GM12873 (cell line): ENCODE measurements at regions not wholly inside any gene's neighbourhood (a gene's known extent, or its start where the extent isn't known, plus 50 kb on each side); places are given as distances from the start of the nearest gene placed in this dataset.

Source experiments
- TF ChIP-seq, protein P1 (sequence below): IDR thresholded peaks from 2 replicates; pipeline ENCODE4 v1.5.1; 2012; ENCODE audit warnings: low read depth, mild to moderate bottlenecking, moderate library complexity, low read length, control low read depth; ENCODE audit not compliant: insufficient read depth; ENCODE audit errors: missing control alignments

DNA sequence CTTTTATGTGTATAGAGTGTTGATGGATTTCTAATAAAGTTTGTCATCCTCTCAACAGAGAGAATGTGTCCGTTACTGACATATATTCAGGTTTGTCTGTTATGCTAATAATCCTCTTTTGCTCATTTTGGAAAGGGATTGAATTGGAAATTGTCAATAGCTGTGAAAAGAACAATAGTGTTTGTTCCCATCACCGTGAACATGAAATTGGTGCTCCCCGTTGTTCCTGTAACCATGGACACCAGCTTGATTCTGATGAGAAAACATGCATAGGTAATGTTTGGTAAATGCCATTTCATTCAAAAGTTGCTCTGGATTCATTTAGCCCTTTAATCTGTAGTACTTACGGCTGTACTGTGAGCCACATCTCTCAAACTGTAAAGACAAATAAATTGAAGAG is 707.0 kb upstream of the GOLIM4 start:
- TF ChIP-seq, protein P1, sequence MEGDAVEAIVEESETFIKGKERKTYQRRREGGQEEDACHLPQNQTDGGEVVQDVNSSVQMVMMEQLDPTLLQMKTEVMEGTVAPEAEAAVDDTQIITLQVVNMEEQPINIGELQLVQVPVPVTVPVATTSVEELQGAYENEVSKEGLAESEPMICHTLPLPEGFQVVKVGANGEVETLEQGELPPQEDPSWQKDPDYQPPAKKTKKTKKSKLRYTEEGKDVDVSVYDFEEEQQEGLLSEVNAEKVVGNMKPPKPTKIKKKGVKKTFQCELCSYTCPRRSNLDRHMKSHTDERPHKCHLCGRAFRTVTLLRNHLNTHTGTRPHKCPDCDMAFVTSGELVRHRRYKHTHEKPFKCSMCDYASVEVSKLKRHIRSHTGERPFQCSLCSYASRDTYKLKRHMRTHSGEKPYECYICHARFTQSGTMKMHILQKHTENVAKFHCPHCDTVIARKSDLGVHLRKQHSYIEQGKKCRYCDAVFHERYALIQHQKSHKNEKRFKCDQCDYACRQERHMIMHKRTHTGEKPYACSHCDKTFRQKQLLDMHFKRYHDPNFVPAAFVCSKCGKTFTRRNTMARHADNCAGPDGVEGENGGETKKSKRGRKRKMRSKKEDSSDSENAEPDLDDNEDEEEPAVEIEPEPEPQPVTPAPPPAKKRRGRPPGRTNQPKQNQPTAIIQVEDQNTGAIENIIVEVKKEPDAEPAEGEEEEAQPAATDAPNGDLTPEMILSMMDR, result no peak

DNA sequence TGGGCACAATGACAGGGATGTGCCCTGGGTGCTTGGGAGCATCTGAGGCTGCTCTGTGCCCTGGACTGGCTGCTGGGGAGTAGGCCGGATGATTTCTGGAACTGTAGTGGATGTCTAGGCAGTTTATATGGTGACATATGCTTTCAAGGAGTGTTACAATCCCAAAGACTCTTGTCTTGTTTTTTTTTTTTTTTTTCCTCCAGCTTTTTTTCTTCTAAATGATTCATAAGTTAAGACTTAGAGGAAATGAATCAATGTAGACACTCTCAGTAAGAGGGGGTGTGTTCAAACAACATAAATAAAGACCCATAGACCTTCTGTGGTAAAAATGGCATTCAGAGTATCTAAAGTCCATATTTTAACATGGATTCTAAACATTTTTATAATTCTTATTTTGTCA is 706.1 kb upstream of the GOLIM4 start:
- TF ChIP-seq, protein P1, result no peak

DNA sequence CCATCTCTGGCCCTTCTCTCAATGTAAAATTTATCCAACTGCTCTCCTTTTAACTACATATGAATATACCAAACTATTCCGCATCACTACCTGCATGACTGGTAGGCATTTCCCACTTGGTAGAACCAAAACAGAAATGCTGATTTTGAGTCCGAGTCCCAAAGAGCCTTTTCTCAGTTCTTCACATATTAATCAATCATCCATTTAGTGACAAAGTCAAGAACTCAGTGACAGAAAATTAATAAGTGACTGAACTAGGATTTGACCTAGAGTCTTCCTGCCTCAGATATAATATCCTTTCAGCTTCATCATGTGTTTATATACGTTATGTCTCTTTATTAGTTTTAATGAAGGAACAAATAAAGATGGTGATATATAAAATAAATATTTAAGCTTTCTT is 700.6 kb upstream of the GOLIM4 start:
- TF ChIP-seq, protein P1, result no peak

DNA sequence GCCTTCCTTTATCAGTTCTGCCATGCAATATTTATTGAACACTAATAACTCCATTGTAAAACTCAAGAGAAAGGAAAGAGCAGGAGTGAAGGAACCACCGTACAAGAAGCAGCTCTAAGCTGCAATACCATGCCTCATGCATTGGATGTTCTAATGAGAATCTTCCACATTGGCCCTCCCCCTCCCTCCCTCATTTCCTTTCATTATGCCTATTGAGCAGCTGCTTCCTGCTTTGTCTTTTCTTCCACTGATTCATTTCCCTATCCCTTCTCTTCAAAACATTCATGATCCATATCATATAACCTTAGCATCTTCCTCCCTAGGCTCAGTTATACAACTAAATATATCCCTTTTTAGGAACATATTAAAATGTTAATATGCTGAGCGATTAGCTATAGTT is 698.7 kb upstream of the GOLIM4 start:
- TF ChIP-seq, protein P1, result no peak

DNA sequence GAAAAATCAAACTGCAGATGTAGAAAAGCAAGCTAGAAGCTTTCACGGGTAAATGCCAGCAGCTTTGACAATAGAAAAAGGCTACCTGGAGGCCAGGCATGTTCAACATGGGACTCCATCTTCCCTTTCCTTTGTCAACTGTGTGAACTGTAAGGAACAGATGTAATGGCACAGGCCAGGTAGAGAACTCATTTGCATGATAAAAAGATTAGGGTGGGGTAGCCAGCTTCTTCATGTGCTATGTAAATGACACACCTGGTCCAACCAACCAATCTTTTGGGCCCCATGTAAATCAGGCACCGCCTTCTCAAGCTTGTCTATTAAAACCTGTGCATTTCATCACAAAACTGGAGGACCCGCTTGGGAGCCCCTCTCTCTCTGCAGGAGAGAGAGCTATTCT is 686.5 kb upstream of the GOLIM4 start:
- TF ChIP-seq, protein P1, result no peak

DNA sequence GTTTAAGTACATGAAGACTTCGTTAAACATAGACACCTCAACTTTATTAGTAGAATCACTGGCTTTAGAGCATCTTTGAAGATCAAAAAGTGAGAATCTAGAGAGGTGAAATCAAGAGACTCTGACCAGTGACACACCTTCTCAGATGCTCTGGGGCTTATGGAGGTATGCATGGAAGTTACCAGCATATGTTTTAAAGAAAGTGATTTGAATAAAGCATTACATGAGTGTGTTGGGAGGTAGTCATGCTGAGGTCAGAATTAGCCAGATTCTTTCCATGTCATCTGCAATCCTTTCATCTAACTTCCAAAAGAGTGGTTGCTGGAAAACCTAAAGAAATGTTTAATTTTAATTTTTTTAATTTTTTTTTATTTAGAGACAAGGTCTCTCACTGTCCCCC is 658.0 kb upstream of the GOLIM4 start:
- TF ChIP-seq, protein P1, result no peak

DNA sequence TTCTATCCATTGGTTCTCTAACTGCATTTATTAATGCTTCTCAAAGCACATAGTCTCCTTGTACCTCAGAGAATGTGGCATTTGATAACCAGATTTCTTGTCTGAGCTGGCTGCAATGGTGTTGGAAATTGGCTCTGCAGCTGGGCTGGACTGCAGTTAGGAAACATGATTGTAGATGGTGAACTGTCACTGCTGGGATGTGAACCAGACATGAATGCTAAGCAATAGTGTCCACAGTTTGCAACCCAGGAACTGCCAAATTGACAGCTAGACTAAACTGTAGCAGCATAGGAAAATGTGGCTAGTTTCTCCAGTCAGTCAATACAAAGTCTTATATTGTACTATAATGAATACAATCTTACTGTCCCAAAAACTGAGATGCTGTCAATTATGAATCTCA is 656.6 kb upstream of the GOLIM4 start:
- TF ChIP-seq, protein P1, result no peak
